Gastrocnemius medialis (tissue), 4 donors: ENCODE measurements at regions not wholly inside any gene's neighbourhood (a gene's known extent, or its start where the extent isn't known, plus 50 kb on each side); places are given as distances from the start of the nearest gene placed in this dataset.

Experiments used
- POLR2A ChIP-seq, 2 donors: fragments of 450-650 bp; IDR thresholded peaks; one replicate each; pipeline ENCODE4 v1.6.1; 2017; ENCODE audit warnings: antibody characterized with exemption in 2 of 2, mild to moderate bottlenecking in 2 of 2, moderate library complexity in 2 of 2
- TF ChIP-seq, protein P1 (sequence below), 5 experiments: fragments of 450-650 bp in 3 of 5; fragments of 200-600 bp in 2 of 5; sonication (generic) in 2 of 5; IDR thresholded peaks in 4 of 5; conservative IDR thresholded peaks in 1 of 5; 1 replicate in 4 of 5; 2 replicates in 1 of 5; pipeline ENCODE4 v1.5.1; 2016 to 2019; ENCODE audit warnings: antibody characterized with exemption in 5 of 5, mild to moderate bottlenecking in 3 of 5, moderate library complexity in 3 of 5

DNA sequence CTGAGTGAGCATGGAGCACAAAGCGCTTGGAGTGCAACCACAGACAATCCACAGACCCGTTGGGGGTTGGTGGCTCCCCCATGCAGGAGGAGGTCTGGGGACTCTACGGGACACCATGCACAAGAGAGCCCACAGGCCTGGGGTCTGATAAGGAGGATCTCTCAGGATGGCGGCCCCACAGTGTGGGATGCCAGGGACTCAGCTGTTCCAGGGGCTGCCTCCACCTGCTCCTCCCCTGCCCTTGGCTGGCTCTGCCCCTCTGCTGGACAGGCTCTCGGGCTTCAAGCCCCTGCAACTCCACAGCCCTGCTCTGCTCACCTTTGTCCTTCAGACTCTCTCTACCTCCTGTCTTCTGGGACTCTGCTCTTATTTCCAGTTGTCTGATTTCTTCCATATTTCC is 184.5 kb upstream of the CHRNA7 start:
- TF ChIP-seq POLR2A (IDR thresholded peaks at IDR 0.05): no peak
- TF ChIP-seq, protein P1, sequence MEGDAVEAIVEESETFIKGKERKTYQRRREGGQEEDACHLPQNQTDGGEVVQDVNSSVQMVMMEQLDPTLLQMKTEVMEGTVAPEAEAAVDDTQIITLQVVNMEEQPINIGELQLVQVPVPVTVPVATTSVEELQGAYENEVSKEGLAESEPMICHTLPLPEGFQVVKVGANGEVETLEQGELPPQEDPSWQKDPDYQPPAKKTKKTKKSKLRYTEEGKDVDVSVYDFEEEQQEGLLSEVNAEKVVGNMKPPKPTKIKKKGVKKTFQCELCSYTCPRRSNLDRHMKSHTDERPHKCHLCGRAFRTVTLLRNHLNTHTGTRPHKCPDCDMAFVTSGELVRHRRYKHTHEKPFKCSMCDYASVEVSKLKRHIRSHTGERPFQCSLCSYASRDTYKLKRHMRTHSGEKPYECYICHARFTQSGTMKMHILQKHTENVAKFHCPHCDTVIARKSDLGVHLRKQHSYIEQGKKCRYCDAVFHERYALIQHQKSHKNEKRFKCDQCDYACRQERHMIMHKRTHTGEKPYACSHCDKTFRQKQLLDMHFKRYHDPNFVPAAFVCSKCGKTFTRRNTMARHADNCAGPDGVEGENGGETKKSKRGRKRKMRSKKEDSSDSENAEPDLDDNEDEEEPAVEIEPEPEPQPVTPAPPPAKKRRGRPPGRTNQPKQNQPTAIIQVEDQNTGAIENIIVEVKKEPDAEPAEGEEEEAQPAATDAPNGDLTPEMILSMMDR (IDR thresholded peaks at IDR 0.05 in 4 of 5, conservative IDR thresholded peaks at IDR 0.05 in 1 of 5): no peak
